ENCODE measurements at regions not wholly inside any gene's neighbourhood (a gene's known extent, or its start where the extent isn't known, plus 50 kb on each side); places are given as distances from the start of the nearest gene placed in this dataset.
"Not testable (repeated sequence)": the region's sequence is repeated elsewhere in the genome, so short reads cannot be mapped to it uniquely, and the experiment has no call there.

DNA sequence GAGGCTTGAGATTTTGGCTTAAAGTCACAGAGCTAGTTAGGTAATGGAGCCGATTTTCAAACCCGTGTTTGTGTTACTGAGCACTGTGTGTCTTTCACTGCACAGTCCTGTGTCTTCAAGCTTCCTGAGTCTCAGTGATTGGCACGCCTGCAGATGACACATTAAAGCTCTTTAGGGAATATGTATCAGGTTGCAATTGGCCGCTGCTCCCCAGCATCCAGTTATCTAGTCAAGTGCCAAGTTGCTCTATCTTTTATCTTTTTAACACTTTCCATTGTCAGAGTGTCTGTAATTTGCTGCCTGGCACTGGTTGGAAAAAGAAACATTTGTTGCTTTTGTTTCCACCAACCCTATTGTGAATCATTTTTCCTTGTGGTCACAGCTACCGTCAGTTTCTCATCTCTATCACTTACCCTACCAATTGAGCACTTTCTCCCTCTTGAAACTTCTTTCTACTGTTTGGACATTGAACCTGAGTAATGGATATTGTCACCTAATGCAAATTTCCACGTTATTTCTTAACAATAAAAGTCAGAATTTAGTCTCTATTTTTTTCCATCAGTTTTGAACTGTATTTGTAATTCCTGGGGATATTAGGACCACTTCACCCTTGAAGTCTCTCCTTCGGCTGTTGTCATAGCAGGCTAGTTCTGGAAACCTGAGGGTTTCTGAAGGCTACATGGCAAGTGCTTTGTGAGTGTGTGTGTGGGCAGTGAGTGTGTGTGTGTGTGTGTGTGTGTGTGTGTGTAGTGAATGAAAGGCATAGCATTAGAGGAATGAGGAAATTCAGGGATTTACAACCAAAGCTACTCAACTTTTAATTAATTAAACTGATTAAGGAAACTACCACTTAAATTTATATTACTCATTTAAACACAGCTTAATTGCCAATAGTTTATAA is 274.3 kb downstream of the ISL1 start:
- no peak for DNase-seq (ENCODE audit: low spot score)

GRCh38 chr5:51661646-51662265 is 278.5 kb downstream of the ISL1 start:
- no peak for DNase-seq (ENCODE audit: low spot score)

GRCh38 chr5:51664491-51665250 is 281.4 kb downstream of the ISL1 start:
- no peak for DNase-seq (ENCODE audit: low spot score)

DNA sequence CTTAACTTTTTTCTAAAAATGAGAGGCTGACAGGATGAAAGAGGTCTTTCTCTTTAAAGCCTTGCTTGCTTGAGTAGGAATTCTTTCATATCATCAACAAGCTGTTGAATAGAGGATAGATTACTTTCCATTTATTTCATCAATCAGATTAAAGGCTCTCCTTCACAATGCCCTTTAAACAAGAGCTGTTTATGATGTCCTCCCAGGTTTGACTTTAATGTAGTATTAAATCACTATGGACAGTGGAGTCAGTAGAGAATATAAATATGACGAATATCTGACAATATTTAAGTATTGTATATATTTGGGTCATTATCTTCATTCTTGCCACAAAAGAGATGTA is 282.0 kb downstream of the ISL1 start:
- DNase-seq (ENCODE audit: low spot score) = no peak

DNA sequence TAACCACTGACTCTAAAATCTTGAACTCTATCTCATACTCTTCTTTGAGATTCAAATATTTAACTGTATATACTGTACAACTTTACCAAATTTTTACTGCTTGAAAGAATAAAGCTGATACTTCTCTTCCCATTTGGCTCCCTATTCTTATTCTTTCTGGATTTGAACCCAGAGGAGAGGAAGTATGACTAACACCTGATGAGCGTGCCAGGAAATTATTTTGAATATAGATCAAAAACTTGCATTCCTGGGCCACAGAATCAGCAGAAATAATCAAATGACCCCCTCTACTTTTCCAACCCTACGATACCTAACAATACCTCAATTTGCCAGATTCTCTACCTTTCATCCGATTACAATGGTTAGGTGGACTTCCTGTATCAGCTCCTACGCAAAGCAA is 285.8 kb downstream of the ISL1 start:
- no peak for DNase-seq (ENCODE audit: low spot score)

DNA sequence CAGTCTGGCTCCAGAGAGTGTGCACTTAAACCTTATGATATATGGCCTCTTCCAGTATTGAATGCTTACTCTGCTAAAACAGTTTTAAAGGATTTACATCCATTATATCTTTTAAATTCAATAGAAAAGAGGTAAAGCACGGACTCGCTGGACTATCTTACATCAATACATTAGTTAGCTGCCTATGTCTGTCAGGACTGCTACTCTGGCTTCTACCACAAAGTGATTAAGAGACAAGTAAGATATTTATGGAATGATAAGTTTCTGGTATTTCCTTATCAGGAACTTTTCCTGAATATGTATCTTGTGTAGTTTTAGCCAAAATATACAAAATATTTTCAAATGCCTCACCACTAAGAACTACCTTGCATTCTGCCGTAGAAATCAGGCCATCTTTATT is 295.1 kb downstream of the ISL1 start:
- no peak for DNase-seq (ENCODE audit: low spot score)

DNA sequence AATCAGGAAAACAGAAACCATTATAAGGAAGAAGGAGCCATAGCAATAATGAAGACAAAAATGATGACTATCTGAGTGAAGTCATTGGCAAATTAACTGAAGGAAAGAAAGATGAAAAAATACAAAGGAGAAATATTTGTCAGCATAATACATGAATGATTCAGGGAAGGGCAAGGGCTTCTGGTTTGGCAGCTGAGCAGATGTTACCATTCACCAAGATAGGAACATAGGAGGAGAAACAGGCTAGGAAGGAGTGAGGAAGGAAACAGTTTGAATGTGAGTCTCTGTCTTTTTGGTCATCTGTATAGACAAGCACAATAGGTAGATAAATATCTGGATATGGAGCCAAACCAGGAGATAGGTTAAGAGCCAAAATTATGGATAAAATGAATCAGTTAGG is 296.0 kb downstream of the ISL1 start:
- no peak for DNase-seq (ENCODE audit: low spot score)

- no peak for DNase-seq (ENCODE audit: low spot score)
These were observed 301.6 kb downstream of the ISL1 start for GRCh38 chr5:51684794-51685355.

DNA sequence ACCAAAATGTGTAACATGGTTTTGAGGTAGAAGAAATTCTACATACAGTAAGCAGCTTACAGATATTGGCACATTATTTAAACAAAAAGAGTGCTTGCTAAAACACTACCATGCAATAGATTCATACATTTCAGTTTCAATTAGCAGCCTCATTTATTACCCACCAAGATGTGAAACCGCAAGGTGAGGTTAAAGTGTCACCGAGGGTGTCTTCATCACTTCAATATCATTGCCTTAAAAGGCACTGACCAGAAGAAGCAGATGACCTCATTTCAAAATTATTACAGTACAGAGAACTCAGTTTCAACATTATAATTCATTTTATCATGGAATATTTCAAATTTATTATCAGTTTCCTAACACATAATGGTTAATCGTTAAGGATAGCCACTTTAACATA is 302.2 kb downstream of the ISL1 start:
- no peak for DNase-seq (ENCODE audit: low spot score)

GRCh38 chr5:51686622-51687021 is 303.4 kb downstream of the ISL1 start:
- no peak for DNase-seq (ENCODE audit: low spot score)

DNA sequence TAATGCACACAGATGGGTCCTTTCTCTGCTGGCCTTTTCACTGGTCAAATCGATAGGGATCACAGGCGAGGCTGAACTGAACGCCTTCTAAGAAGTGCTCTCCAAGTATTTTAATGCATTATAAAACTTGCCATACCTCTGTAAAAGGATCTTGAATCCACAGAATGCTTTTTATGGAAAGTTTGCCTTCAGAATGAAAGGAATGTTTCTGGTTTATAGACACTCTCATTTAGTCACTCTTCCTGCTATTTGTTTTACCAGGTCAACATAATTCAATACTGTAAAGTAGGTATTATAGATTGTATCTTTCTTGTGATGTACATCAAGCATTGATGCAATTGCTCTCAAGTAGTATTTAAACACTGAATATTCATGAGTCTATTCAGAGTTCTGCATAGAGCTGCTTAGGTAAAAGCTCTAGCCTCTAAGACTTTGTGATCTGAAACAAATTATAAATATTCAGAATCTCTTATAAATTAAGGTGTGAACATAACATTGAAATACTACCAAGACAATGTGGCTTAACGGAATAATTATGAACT is 308.4 kb downstream of the ISL1 start:
- DNase-seq (ENCODE audit: low spot score) = no peak

- DNase-seq (ENCODE audit: low spot score) = no peak
These were observed 311.6 kb downstream of the ISL1 start for GRCh38 chr5:51694826-51695225.

GRCh38 chr5:51696122-51696521 is 312.9 kb downstream of the ISL1 start:
- DNase-seq (ENCODE audit: low spot score) = no peak

DNA sequence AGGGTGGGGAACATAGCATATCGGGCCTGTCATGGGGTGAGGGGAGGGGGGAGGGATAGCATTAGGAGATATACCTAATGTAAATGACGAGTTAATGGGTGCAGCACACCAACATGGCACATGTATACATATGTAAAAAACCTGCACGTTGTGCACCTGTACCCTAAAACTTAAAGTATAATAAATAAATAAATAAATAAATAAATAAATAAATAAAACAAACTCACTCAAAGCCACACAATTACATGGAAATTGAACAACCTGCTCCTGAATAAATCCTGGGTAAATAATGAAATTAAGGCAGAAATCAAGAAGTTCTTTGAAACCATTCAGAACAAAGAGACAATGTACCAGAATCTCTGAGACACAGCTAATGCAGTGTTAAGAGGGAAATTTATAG is 318.8 kb downstream of the ISL1 start:
- not testable (repeated sequence) for DNase-seq (ENCODE audit: low spot score)

DNA sequence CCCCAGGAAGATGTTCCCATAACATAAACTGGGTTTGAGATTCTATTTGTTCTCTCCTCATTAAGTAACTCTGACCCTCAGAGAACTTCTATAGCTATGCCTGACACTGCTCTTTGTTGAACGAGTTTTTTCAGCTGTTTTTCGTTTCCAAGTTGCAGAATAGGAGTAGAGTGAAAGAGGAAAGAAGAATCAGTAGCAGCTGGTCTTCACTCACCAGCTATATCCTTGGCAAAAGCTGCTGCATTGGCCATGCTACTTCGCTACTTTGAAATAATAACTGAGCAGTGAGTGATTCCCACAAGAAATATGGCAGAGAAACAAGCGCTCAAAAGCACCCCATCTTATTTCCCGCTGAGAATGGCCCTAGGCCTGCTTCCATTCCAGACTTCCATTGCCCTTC is 329.0 kb downstream of the ISL1 start:
- no peak for DNase-seq (ENCODE audit: low spot score)

- not testable (repeated sequence) for DNase-seq (ENCODE audit: low spot score)
These were observed 332.2 kb downstream of the ISL1 start for GRCh38 chr5:51715445-51715844.

DNA sequence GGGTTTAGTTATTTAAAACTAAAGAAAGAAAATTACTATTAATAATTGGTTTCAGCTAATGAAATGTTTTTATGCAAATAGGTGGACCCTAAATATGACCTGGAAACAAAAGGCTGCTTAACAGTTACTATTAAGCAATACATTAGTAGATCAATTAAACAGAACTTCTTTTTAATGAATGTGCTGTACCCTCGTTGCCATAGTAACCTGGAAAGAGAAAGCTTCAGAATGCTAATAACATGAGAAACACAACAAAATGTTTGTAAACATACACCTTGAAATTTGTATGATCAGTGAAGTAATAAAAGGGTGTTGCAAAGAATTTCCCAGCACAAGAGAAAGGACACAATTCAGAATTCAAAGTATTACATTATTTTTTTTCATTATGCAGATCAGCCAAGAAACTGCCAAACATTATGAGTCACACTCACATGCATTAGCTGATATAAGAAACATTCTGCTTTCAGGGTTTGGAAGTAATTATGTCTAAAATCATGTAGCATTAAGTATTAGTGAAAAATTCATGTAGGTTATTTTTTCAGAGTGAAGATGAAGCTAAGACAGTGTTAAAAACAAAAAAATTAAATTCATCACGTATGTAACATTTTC is 348.3 kb downstream of the ISL1 start:
- DNase-seq (ENCODE audit: low spot score) = no peak

- DNase-seq (ENCODE audit: low spot score) = no peak
These were observed 349.1 kb downstream of the ISL1 start for GRCh38 chr5:51732304-51732703.

GRCh38 chr5:51734677-51735076 is 351.4 kb downstream of the ISL1 start:
- no peak for DNase-seq (ENCODE audit: low spot score)

- DNase-seq (ENCODE audit: low spot score) = no peak
These were observed 362.8 kb downstream of the ISL1 start for GRCh38 chr5:51746023-51746422.

DNA sequence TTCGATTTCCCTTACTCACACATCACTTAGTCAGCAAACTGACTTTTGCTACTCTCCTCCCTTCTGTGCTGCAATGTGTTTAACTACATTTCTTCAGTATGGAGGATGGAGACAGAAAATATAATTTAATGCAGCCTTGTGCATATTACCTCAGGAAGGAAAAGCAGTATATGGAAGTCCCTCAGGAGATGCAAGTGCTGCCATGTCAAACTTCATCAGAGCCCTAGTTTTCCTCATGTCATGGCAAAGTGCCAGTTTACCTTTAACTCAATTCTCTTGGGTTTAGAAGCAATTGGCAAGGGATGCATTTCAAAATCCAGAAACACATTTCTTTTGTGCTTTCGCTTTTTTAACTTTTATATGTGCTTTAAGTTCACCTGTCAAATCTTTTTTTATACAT is 365.4 kb downstream of the ISL1 start:
- DNase-seq (ENCODE audit: low spot score) = no peak
